ENCODE measurements at regions not wholly inside any gene's neighbourhood (a gene's known extent, or its start where the extent isn't known, plus 50 kb on each side); places are given as distances from the start of the nearest gene placed in this dataset.

- TF ChIP-seq CTCF (IDR thresholded peaks at IDR 0.05; ENCODE audit: insufficient read depth, low read depth, low read length) = no peak
- no peak for TF ChIP-seq EZH2 (IDR thresholded peaks at IDR 0.05; ENCODE audit: insufficient read depth, low read length)
Observed at GRCh38 chr15:25060996-25061620, 106.3 kb downstream of the SNRPN start.

Data from astrocyte (in vitro differentiated cells and primary cell).